Type B pancreatic cell (in vitro differentiated cells): ENCODE measurements at regions not wholly inside any gene's neighbourhood (a gene's known extent, or its start where the extent isn't known, plus 50 kb on each side); places are given as distances from the start of the nearest gene placed in this dataset.

Source experiments
- DNase-seq: peaks from one replicate; pipeline ENCODE4 v3.0.0; 2021; ENCODE audit warnings: mixed read lengths; ENCODE audit not compliant: unreplicated experiment; ENCODE audit errors: extremely low spot score
- H3K27ac Mint-ChIP-seq: 2 replicates; pipeline ENCODE4 v1.8.0; 2021; ENCODE audit warnings: mild to moderate bottlenecking, mixed read lengths
- H3K27me3 Mint-ChIP-seq: 2 replicates; pipeline ENCODE4 v1.8.0; 2021; ENCODE audit warnings: mixed read lengths
- H3K36me3 Mint-ChIP-seq: 2 replicates; pipeline ENCODE4 v1.8.0; 2021; ENCODE audit warnings: mixed read lengths
- H3K4me1 Mint-ChIP-seq: one replicate; pipeline ENCODE4 v1.8.0; 2021; ENCODE audit warnings: mixed read lengths; ENCODE audit not compliant: unreplicated experiment
- H3K4me3 Mint-ChIP-seq: 2 replicates; pipeline ENCODE4 v1.8.0; 2021; ENCODE audit warnings: mild to moderate bottlenecking, mixed read lengths
- H3K9me3 Mint-ChIP-seq: 2 replicates; pipeline ENCODE4 v1.8.0; 2021; ENCODE audit warnings: mixed read lengths
- CTCF ChIP-seq: fragments of 200-600 bp; sonication (generic); conservative IDR thresholded peaks from 2 replicates; pipeline ENCODE4 v1.5.0; 2021; ENCODE audit warnings: antibody characterized with exemption, mild to moderate bottlenecking

GRCh38 chr5:122599000-122599399, 175.9 kb upstream of the SNX2 start:
- H3K27me3 Mint-ChIP-seq, result no peaks in the 10 kb centered on the region
- no peak for DNase-seq
- no peak for TF ChIP-seq CTCF
- no peaks in the 10 kb centered on the region for H3K36me3 Mint-ChIP-seq
- H3K4me3 Mint-ChIP-seq, result no peak overlapping the region
- H3K4me1 Mint-ChIP-seq, result no peaks in the 10 kb centered on the region
- no peak overlapping the region for H3K27ac Mint-ChIP-seq
- H3K9me3 Mint-ChIP-seq, result peaks cover 6% of the 10 kb centered on the region

GRCh38 chr5:122600924-122601323, 174.0 kb upstream of the SNX2 start:
- TF ChIP-seq CTCF, result no peak
- no peaks in the 10 kb centered on the region for H3K27me3 Mint-ChIP-seq
- no peak overlapping the region for H3K4me3 Mint-ChIP-seq
- no peak overlapping the region for H3K27ac Mint-ChIP-seq
- no peaks in the 10 kb centered on the region for H3K36me3 Mint-ChIP-seq
- peaks cover 6% of the 10 kb centered on the region for H3K9me3 Mint-ChIP-seq
- no peak for DNase-seq
- no peaks in the 10 kb centered on the region for H3K4me1 Mint-ChIP-seq

- no peak for DNase-seq
- Mint-ChIP-seq H3K4me3 (no peak overlapping the region), H3K27ac (no peak overlapping the region), H3K27me3 (no peaks in the 10 kb centered on the region), H3K9me3 (peaks cover 6% of the 10 kb centered on the region), H3K36me3 (no peaks in the 10 kb centered on the region), H3K4me1 (no peaks in the 10 kb centered on the region)
- TF ChIP-seq CTCF, result no peak
These were observed 172.2 kb upstream of the SNX2 start for GRCh38 chr5:122602700-122603099.

- Mint-ChIP-seq H3K27me3 (no peaks in the 10 kb centered on the region), H3K9me3 (peaks cover 6% of the 10 kb centered on the region), H3K4me3 (no peak overlapping the region), H3K36me3 (no peaks in the 10 kb centered on the region), H3K4me1 (no peaks in the 10 kb centered on the region), H3K27ac (no peak overlapping the region)
- TF ChIP-seq CTCF, result no peak
- no peak for DNase-seq
These were observed 169.6 kb upstream of the SNX2 start for GRCh38 chr5:122605236-122605635.

GRCh38 chr5:122607818-122608217, 167.1 kb upstream of the SNX2 start:
- H3K9me3 Mint-ChIP-seq, result no peaks in the 10 kb centered on the region
- no peak overlapping the region for H3K27ac Mint-ChIP-seq
- no peaks in the 10 kb centered on the region for H3K36me3 Mint-ChIP-seq
- no peak overlapping the region for H3K4me3 Mint-ChIP-seq
- no peaks in the 10 kb centered on the region for H3K27me3 Mint-ChIP-seq
- DNase-seq, result no peak
- H3K4me1 Mint-ChIP-seq, result peaks cover 1% of the 10 kb centered on the region
- TF ChIP-seq CTCF, result no peak

GRCh38 chr5:122608222-122608621, 166.7 kb upstream of the SNX2 start:
- H3K36me3 Mint-ChIP-seq, result no peaks in the 10 kb centered on the region
- no peak for DNase-seq
- H3K27me3 Mint-ChIP-seq, result no peaks in the 10 kb centered on the region
- TF ChIP-seq CTCF, result no peak
- H3K27ac Mint-ChIP-seq, result no peak overlapping the region
- no peak overlapping the region for H3K4me3 Mint-ChIP-seq
- H3K9me3 Mint-ChIP-seq, result no peaks in the 10 kb centered on the region
- peaks cover 5% of the 10 kb centered on the region for H3K4me1 Mint-ChIP-seq
